Osteoblast (primary cell): ENCODE measurements at regions not wholly inside any gene's neighbourhood (a gene's known extent, or its start where the extent isn't known, plus 50 kb on each side); places are given as distances from the start of the nearest gene placed in this dataset.

Experiments
- DNase-seq: peaks from one replicate; pipeline ENCODE4 v3.0.0; 2011; ENCODE audit warnings: low spot score, mixed read lengths; ENCODE audit not compliant: insufficient read length; ENCODE audit errors: missing footprints
- H2AFZ ChIP-seq: 2 replicates; pipeline ENCODE4 v1.6.0; 2011; ENCODE audit warnings: mild to moderate bottlenecking, low read length
- H3K27ac ChIP-seq: 2 replicates; pipeline ENCODE4 v1.5.1; 2011; ENCODE audit warnings: mild to moderate bottlenecking, low read depth, low read length, moderate library complexity
- H3K27me3 ChIP-seq: 2 replicates; pipeline ENCODE4 v1.6.0; 2012; ENCODE audit warnings: mild to moderate bottlenecking, control low read depth, inconsistent platforms, low read length, moderate library complexity; ENCODE audit not compliant: insufficient read depth
- H3K36me3 ChIP-seq: 2 replicates; pipeline ENCODE4 v1.5.1; 2011; ENCODE audit warnings: mild to moderate bottlenecking, low read length, control low read depth, moderate library complexity; ENCODE audit not compliant: insufficient read depth
- H3K4me1 ChIP-seq: 2 replicates; pipeline ENCODE4 v1.5.1; 2011; ENCODE audit warnings: mild to moderate bottlenecking, low read length, control low read depth, moderate library complexity; ENCODE audit not compliant: insufficient read depth
- H3K4me2 ChIP-seq: 2 replicates; pipeline ENCODE4 v1.6.0; 2011; ENCODE audit warnings: mild to moderate bottlenecking, low read length; ENCODE audit not compliant: insufficient read depth
- H3K4me3 ChIP-seq: fragments of 200-600 bp; sonication (generic); 3 replicates; pipeline ENCODE4 v1.5.1; 2012; ENCODE audit warnings: mild to moderate bottlenecking, low read length, inconsistent platforms; ENCODE audit not compliant: insufficient read depth
- H3K79me2 ChIP-seq: 2 replicates; pipeline ENCODE4 v1.6.0; 2012; ENCODE audit warnings: mild to moderate bottlenecking, low read length, control low read depth, inconsistent platforms; ENCODE audit not compliant: insufficient read depth
- H3K9me3 ChIP-seq: 2 replicates; pipeline ENCODE4 v1.5.1; 2011; ENCODE audit warnings: low read depth, low read length, control low read depth
- H4K20me1 ChIP-seq: 2 replicates; pipeline ENCODE4 v1.6.0; 2012; ENCODE audit warnings: mild to moderate bottlenecking, low read length, control low read depth; ENCODE audit not compliant: insufficient read depth
- TF ChIP-seq, protein P1 (sequence below): IDR thresholded peaks from 2 replicates; pipeline ENCODE4 v1.5.1; 2011; ENCODE audit warnings: mild to moderate bottlenecking, low read depth, low read length, moderate library complexity; ENCODE audit errors: extremely low read depth

DNA sequence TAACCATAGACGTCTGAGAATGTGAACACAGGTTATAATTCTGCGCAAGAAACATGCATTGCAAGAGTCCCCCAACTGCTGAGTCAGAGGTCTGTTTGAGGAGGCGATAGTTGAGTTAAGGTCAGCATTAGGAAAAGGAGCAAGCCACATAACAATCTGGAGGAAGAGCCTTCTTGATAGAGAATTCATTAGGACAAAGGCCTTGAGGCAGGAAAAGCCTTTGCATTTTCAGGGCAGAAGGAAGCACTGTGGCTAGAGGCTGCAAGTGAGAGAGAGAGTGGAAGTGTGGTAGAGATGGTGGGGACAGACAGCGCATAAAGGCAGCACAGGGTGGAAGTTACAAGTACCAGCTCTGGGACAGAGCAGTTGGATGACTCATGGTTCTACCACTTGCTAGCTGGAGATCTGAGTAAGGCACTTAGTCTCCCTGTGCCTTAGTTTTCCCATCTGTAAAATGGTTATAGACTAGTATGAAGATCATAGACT is 125.8 kb upstream of the LNX1 start:
- DNase-seq = peak; percentile 22
- TF ChIP-seq, protein P1, sequence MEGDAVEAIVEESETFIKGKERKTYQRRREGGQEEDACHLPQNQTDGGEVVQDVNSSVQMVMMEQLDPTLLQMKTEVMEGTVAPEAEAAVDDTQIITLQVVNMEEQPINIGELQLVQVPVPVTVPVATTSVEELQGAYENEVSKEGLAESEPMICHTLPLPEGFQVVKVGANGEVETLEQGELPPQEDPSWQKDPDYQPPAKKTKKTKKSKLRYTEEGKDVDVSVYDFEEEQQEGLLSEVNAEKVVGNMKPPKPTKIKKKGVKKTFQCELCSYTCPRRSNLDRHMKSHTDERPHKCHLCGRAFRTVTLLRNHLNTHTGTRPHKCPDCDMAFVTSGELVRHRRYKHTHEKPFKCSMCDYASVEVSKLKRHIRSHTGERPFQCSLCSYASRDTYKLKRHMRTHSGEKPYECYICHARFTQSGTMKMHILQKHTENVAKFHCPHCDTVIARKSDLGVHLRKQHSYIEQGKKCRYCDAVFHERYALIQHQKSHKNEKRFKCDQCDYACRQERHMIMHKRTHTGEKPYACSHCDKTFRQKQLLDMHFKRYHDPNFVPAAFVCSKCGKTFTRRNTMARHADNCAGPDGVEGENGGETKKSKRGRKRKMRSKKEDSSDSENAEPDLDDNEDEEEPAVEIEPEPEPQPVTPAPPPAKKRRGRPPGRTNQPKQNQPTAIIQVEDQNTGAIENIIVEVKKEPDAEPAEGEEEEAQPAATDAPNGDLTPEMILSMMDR = no peak
- Histone ChIP-seq H3K79me2 (no peaks in the 10 kb centered on the region), H3K4me3 (no peak overlapping the region), H4K20me1 (no peaks in the 10 kb centered on the region), H3K27ac (no peak overlapping the region), H3K36me3 (no peaks in the 10 kb centered on the region), H3K4me2 (no peak overlapping the region), H3K27me3 (no peaks in the 10 kb centered on the region), H3K9me3 (no peaks in the 10 kb centered on the region), H2AFZ (peak overlapping the region; percentile 4), H3K4me1 (peaks cover 53% of the 10 kb centered on the region)

DNA sequence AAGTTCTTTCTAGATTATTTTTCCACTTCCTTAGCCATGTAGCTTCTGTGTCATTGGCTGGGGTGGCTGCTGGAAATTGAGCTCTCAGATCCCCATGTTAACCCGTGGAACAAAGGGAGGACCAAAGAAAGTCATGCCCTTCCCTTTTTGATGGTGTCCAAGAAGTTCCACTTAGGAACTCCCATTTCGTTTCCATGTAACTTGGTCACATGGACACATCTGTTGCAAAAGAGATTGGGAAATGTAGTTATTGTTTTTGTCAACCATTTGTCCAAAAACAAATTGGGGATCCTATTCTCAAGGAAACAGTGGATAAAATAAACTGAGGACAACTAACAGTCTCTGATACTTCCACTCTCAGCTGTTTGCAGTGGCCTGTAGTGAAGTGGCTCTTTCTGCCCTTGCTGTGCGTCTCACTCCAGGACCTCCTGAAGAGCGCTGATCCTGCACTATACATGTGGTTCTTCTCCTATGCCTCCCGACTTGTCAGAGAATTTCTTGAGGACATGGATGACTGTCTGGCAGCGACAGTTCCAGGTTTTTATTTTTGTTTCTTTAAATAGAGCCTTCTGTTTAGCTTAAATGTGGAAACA is 125.3 kb upstream of the LNX1 start:
- Histone ChIP-seq H4K20me1 (no peaks in the 10 kb centered on the region), H3K36me3 (no peaks in the 10 kb centered on the region), H3K4me3 (no peak overlapping the region), H3K4me1 (peaks cover 58% of the 10 kb centered on the region), H3K4me2 (peak overlapping the region; percentile 19), H3K27ac (peak overlapping the region; percentile 57), H2AFZ (peak overlapping the region; percentile 4), H3K79me2 (no peaks in the 10 kb centered on the region), H3K9me3 (no peaks in the 10 kb centered on the region), H3K27me3 (no peaks in the 10 kb centered on the region)
- TF ChIP-seq, protein P1 = no peak
- DNase-seq = no peak

DNA sequence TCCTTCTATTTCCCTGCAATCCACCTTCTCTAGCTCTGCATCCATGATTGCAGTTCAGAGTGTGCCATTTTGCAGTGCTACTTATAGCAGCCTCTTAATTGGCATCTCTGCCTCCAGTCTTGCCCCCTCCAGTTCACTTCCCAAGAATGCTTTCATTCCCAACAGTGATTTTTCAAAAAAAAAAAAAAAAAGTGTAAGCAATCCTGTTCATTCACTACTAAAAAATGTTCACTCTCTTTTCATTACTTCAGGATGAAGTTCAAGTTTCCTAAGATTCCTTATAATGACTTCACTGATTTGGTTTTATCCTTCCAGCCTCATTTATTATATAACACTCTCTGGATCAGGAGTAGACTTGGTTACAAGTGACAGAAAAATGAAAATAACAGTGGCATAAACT is 124.7 kb upstream of the LNX1 start:
- TF ChIP-seq, protein P1 = no peak
- Histone ChIP-seq H3K9me3 (no peaks in the 10 kb centered on the region), H3K27ac (peak overlapping the region; percentile 57), H3K4me1 (peaks cover 63% of the 10 kb centered on the region), H3K36me3 (no peaks in the 10 kb centered on the region), H3K4me2 (peak overlapping the region; percentile 19), H2AFZ (no peak overlapping the region), H3K79me2 (no peaks in the 10 kb centered on the region), H4K20me1 (no peaks in the 10 kb centered on the region), H3K4me3 (no peak overlapping the region), H3K27me3 (no peaks in the 10 kb centered on the region)
- peak; percentile 0 for DNase-seq

DNA sequence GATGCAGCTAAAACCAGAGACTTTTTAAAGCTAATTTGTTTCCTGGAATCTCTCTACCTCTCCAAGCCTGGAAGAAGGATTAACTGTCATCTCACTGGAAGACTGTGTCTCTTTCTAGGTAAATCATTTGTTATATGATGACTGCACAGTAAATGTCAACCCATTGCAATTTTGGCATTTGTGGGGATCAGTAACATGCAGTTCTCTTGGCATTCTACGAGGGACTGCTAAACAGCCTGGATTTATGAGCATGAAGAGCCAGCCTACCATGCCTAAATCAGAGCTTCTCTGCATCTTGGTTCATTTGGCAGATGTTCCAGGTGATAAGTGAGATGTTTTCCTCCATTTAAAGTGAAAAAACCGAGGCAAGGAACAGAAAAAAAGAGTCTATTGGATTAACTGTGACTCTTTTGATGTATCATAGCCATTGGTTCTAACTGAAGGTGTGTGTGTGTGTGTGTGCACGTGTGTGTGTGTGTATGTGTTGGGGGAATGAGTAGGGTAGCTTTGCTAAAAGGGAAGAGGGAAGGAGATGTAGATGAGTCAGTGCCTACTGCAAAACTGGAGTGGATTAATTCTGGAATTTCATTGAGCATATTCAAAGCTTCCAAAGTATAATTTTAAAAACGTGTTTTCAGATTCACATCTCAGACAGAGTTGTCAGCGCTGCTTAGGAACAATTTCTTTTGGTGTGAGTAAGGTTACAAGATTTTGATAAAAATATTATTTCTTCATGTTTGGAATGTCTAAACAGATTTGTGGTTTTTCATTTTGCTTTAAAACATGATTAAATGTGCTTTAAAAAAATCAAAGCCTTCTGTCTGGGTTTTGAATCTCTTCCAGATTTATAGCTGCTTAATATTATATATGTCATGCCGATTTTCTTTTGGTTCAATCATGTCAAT is 123.2 kb upstream of the LNX1 start:
- H3K27ac ChIP-seq = peak overlapping the region; percentile 61
- H3K4me1 ChIP-seq = peaks cover 63% of the 10 kb centered on the region
- no peak overlapping the region for H3K4me3 ChIP-seq
- no peaks in the 10 kb centered on the region for H3K79me2 ChIP-seq
- H3K9me3 ChIP-seq = no peaks in the 10 kb centered on the region
- peak overlapping the region; percentile 20 for H3K4me2 ChIP-seq
- DNase-seq = peak; percentile 51
- no peaks in the 10 kb centered on the region for H3K36me3 ChIP-seq
- TF ChIP-seq, protein P1 = no peak
- no peaks in the 10 kb centered on the region for H4K20me1 ChIP-seq
- no peaks in the 10 kb centered on the region for H3K27me3 ChIP-seq
- H2AFZ ChIP-seq = no peak overlapping the region
